ENCODE measurements at regions not wholly inside any gene's neighbourhood (a gene's known extent, or its start where the extent isn't known, plus 50 kb on each side); places are given as distances from the start of the nearest gene placed in this dataset.

DNA sequence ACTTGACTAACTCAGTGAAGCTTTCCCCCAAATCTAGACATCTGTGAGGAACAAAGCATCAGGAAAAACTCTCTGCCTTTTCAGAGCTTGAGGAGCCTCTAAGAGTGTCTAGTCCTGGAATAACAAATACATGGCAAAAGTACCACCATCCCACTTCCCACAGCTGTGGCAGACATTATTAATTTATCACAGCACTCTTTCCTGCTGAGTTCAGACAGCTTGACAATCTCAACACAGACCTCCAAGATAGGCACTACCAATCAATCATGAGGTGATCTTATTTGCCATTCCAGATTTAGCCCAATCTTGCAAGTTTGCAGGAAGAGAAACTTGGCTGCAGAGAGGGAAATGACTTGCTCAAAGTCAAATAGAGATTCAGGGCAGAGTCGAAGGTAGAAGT, 202.8 kb downstream of the MN1 start:
- TF ChIP-seq, protein P1, sequence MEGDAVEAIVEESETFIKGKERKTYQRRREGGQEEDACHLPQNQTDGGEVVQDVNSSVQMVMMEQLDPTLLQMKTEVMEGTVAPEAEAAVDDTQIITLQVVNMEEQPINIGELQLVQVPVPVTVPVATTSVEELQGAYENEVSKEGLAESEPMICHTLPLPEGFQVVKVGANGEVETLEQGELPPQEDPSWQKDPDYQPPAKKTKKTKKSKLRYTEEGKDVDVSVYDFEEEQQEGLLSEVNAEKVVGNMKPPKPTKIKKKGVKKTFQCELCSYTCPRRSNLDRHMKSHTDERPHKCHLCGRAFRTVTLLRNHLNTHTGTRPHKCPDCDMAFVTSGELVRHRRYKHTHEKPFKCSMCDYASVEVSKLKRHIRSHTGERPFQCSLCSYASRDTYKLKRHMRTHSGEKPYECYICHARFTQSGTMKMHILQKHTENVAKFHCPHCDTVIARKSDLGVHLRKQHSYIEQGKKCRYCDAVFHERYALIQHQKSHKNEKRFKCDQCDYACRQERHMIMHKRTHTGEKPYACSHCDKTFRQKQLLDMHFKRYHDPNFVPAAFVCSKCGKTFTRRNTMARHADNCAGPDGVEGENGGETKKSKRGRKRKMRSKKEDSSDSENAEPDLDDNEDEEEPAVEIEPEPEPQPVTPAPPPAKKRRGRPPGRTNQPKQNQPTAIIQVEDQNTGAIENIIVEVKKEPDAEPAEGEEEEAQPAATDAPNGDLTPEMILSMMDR (IDR thresholded peaks at IDR 0.05): no peak
- TF ChIP-seq POLR2A (IDR thresholded peaks at IDR 0.05): no peak
- TF ChIP-seq POLR2AphosphoS5 (IDR thresholded peaks at IDR 0.05; ENCODE audit: insufficient read depth in 1 of 2, low read depth in 1 of 2): no peak

All from vagina (tissue), 2 donors.